GM18502 (cell line): ENCODE measurements at regions not wholly inside any gene's neighbourhood (a gene's known extent, or its start where the extent isn't known, plus 50 kb on each side); places are given as distances from the start of the nearest gene placed in this dataset.

Experiments
- ATAC-seq: cut with Tn5 transposase; IDR thresholded peaks from one replicate; pipeline ENCODE4 v1.9.1; 2021; ENCODE audit warnings: mild to moderate bottlenecking; ENCODE audit not compliant: unreplicated experiment, poor library complexity

DNA sequence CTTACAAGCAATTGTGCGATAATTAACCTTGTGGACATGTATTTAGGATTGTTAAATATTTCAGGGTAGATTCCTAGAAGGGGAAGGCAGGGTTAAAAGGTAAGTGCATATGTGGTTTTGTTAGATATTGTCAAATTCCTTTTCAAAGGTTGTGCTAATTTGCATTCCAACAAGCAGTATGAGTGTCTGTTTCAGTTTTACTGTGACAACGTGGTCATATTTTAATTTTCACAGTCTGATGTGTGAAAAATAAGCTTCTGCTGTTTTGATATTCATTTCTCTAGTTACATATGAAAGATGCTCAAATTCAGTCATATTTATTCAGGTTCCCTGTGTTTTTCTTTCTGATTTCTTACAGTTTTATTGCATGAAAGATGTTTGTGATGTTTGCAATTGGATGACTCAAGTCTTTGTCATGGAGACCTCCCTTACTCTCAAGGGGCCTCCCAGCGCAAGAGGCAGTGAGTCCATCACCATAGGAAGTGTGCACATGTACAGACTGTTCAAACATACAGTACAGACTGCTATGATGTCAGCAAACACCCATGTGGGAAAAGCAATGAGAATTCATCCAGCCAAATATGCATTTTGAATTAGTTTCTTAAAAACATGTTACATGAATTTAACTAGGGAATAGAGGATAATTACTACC, 310.8 kb downstream of the GALR1 start:
- ATAC-seq: peak; percentile 89

GRCh38 chr18:77566604-77567003, 317.0 kb downstream of the GALR1 start:
- no peak for ATAC-seq

DNA sequence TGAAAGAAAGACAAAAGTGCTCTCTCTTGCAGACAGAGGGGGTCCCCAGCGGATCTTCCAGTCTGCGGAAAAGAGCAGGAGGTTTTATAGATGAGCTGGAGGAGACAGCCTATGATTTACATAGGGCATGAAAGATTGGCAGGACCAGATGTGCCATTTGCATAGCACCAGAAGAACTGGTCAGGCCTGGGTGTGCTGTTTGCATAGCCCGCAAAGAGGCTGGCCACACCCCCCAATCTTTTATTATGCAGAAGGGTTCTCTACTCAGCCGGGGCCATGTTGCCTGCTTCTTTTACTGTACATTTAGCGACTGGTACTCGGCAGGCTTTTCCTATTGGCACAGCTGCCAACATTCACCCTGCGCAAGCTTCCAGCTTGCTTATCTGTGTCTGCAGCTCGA, 317.6 kb downstream of the GALR1 start:
- ATAC-seq: no peak

GRCh38 chr18:77571743-77572142, 322.1 kb downstream of the GALR1 start:
- no peak for ATAC-seq

GRCh38 chr18:77572537-77572936, 322.9 kb downstream of the GALR1 start:
- ATAC-seq: no peak

DNA sequence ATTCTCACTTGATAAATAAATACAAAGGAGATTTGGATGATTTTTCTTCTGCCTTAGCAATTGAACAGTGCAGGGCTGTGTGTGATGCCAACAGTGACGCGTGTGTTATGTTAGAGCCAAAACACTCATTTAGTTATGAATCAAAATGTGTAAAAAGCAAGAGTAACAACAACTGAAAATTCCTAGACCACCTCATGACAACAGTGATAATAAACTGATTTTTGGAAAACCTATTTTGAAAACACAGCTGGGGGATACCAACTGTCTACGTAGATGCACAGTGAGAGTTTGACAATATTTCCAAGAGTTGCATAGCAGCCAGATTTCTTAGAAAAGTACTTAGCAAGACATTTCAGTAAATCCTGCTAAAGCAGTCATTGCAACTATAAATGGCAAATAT, 323.9 kb downstream of the GALR1 start:
- ATAC-seq: no peak

DNA sequence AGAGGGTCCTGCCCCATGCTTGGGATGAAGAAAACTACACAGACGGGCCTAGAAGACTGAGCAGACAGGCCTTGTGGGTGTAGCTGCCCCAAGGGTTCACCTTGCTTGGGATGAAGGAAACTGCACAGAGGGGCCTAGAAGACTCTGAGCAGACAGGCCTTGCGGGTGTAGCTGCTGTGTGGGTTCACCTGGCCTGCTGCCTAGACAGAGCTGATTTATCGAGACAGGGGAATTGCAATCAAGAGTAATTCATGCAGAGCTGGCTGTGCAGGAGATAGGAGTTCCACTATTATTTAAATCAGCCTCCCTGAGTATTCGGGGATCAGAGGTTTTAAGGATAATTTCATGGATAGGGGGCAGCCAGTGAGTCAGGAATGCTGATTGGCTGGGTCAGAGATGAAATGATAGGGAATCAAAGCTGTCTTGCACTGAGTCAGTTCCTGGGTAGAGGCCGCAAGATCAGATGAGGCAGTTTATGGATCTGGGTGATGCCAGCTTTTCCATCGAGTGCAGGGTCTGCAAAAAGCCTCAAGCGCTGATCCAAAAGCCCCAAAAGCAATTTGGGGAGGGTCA, 341.4 kb downstream of the GALR1 start:
- ATAC-seq: no peak

- no peak for ATAC-seq
Observed at GRCh38 chr18:77597726-77598125, 348.1 kb downstream of the GALR1 start.

GRCh38 chr18:77600674-77601073, 351.0 kb downstream of the GALR1 start:
- ATAC-seq: no peak

DNA sequence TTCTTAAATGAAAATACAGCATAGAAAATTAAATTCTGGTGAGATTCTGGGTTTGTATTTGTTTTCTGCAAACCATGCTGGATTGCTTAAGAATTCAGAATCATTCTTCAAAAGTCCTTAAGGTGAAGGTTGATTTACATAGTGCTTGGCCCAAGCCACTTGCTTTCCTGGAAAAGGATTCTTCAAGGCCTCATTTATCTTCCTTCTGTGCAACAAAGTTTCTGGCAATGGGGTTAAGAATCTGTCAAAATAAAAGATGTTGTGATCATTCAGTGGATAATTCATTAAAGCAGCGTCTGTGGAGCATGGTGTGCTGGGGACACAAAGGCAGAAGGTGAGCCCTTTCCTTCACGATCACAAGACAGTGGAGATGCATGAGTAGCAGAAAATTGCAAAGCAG, 351.9 kb downstream of the GALR1 start:
- ATAC-seq: no peak

DNA sequence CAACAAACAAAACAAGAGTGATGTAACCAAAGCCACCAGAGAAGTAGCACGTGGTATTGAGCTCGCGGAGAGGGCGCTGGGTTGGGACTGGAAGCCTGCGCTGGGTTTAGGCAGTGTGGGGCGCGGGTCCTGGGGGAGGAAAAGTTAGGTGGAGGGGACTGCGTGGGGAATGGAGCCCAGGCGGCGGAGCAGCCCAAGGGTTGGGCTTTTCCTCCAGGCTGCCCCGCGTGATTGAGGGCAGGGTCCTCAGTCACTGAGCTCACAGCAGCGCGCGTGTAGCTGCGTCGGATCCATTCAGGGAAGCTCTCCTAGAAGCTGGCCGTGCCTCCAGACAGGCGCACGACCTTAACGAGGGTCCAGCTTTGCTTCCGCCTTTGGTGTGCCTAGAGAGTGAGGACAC, 357.4 kb downstream of the GALR1 start:
- ATAC-seq: no peak

DNA sequence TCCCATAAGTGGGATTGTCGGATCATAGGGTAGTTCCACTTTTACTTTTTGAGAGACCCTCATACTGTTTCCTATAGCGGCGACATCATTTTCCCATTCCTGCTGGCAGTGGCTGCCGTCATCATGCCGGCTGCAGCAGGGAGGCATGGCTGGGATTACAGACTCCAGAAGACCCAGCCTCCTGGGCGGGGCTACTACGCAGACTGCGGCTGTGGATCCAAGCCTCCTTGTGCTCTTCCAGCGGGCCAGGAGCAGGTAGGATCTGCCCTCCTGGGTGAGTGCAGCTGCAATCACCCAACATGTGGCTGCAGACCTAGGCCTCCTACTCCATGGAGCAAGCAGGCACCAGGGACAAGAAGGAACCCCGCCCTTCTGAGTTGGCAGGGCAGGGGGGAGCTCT, 359.2 kb downstream of the GALR1 start:
- no peak for ATAC-seq

DNA sequence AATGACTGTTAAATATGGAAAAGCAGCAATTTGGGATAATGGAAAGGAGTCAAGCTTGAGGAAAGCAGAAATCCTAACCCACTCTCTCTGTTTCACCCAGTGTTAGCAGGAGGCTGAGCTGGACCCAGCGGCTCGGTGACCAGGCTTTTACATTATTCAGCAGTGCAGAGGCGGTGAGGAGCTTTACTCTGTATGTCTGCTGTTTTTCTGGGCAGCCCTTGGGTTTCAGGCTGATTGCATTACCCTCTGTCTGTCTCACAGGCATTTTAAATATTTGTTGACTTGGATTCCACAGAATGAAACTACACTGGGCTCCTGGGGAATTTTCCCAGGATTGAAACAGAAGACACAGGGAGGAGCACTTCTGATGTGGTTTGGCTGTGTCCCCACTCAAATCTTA, 368.0 kb downstream of the GALR1 start:
- no peak for ATAC-seq

GRCh38 chr18:77619525-77619924, 369.9 kb downstream of the GALR1 start:
- ATAC-seq: no peak

- ATAC-seq: no peak
Observed at GRCh38 chr18:77622009-77622692, 372.5 kb downstream of the GALR1 start.

- peak; percentile 96 for ATAC-seq
Observed at GRCh38 chr18:77632758-77633157, 383.1 kb downstream of the GALR1 start.

DNA sequence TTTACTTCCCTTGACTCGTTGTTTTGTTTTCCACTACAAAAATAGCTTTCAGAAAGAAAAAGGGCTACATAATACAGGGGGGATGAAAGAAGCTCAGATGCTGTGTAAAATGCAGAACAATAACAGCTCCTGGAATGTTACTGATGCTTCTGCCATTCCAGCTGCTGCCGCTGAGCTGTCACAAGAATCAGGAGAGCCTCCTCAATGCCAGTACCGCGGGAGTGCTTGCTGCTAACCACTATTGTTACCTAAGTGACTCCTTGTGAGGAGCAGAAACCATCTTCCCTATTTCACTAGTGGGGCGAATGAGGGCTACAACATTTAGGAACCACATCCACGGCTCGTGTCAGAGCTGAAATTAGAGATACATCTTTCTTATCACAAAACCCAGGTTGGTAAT, 384.8 kb downstream of the GALR1 start:
- ATAC-seq: no peak

- ATAC-seq: no peak
Observed at GRCh38 chr18:77635451-77635850, 385.8 kb downstream of the GALR1 start.

- ATAC-seq: no peak
Observed at GRCh38 chr18:77635858-77636257, 386.2 kb downstream of the GALR1 start.

- no peak for ATAC-seq
Observed at GRCh38 chr18:77645170-77645872, 395.7 kb downstream of the GALR1 start.

GRCh38 chr18:77647472-77647871, 397.8 kb downstream of the GALR1 start:
- ATAC-seq: no peak
